VCaP (cell line): ENCODE measurements at regions not wholly inside any gene's neighbourhood (a gene's known extent, or its start where the extent isn't known, plus 50 kb on each side); places are given as distances from the start of the nearest gene placed in this dataset.

Source experiments
- H3K27ac ChIP-seq: fragments of 450-650 bp; 2 replicates; pipeline ENCODE4 v1.5.1; 2017
- TF ChIP-seq, protein P1 (sequence below): fragments of 450-650 bp; conservative IDR thresholded peaks from 2 replicates; pipeline ENCODE4 v1.5.1; 2017; ENCODE audit warnings: mild to moderate bottlenecking, moderate library complexity

DNA sequence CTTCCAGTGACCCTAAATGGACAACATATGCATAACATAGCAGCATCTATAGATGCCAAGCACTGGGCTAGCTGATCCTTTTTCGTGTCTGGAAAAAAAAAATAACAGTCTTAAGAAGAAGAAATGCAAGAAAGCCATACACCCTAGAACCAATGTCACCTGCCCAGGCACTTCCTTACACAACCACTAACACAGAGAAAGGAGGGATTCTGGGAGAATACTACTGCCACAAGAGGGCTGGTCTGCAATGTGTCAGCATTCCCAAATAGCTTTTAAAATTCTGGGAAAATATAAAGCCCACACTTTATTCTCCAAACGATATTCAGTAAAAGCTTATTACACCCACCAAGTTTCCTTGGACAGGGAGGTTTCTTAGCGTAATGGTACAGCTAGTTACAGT, 271.2 kb downstream of the TBL1XR1 start:
- no peak overlapping the region for H3K27ac ChIP-seq
- TF ChIP-seq, protein P1, sequence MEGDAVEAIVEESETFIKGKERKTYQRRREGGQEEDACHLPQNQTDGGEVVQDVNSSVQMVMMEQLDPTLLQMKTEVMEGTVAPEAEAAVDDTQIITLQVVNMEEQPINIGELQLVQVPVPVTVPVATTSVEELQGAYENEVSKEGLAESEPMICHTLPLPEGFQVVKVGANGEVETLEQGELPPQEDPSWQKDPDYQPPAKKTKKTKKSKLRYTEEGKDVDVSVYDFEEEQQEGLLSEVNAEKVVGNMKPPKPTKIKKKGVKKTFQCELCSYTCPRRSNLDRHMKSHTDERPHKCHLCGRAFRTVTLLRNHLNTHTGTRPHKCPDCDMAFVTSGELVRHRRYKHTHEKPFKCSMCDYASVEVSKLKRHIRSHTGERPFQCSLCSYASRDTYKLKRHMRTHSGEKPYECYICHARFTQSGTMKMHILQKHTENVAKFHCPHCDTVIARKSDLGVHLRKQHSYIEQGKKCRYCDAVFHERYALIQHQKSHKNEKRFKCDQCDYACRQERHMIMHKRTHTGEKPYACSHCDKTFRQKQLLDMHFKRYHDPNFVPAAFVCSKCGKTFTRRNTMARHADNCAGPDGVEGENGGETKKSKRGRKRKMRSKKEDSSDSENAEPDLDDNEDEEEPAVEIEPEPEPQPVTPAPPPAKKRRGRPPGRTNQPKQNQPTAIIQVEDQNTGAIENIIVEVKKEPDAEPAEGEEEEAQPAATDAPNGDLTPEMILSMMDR = no peak; the same call in 1 of the 2 replicates

DNA sequence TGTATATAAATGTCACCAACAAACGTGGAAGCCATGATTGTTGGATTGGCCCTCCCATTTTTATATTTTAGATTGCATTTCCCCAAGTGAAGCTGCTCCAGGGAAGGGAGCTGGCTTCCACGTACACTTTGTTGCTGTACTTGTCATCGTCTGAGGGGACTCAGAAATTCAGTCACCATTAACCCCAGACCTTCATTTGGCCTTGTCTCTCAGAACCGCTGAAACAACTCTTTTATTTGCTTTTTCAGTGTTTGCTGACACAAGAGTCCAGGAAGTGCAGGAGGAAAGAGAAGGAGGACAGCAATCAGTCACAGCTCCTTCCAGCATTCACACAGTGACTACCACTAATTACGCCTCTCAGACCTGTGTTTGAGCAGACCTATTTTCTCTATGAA, 276.5 kb downstream of the TBL1XR1 start:
- TF ChIP-seq, protein P1 = no peak
- H3K27ac ChIP-seq = peak overlapping the region; percentile 56

DNA sequence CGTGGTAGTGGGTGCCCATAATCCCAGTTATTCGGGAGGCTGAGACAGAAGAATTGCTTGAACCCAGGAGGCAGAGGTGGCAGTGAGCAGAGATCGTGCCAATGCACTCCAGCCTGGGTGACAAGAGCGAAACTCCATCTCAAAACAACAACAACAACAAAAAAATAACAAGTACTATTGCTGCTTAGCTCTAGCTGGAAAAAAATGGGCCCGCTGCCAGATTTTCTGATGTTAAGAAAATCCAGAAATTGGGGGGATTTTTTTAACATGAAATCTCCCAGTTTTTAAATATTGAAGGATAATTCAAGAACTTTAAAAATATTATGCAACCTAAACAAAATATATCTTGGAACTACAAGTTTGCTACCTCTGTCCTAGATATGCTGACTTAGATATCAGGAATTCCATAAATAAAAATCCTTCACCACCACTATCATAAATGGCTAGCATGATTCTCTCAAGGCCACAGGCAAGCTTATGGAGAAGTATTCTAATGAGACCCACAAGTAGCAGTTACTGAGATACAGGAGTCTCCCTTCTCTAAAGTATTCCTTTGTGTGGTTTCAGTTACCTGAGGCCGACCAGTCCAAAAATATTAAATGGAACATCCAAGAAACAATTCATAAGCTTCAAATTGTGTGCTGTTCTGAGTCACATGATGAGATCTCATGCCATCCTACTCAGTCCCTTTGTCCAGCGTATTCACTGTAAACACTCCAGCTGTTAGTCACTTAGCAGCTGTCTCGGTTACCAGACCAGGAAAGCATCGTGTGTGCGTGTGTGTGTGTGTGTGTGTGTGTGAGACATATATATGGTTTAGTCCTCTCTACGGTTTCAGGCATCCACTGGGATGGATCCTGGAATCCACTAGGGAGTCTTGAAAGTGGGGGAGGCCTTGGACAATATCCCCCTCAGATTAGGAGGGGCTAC, 277.2 kb downstream of the TBL1XR1 start:
- TF ChIP-seq, protein P1 = no peak
- peak overlapping the region; percentile 56 for H3K27ac ChIP-seq

DNA sequence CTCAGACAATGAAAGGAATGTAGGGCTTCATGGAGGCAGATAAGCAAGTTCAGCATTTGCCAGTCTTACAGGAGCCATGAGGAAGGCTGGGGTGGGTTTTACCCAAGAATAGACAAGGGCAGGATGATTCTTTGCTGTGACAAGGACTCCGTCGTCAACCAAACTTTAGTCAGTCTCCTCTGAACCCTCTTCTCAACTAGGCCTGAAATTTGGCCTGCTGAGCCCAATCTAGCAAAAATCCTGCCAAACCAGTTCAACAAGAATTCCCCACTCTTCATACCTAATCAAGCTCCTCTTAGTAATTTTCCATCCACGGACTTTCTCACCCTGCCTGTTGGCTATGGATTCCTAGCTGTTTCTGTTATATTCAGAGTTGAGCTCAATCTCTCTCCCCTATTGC, 280.5 kb downstream of the TBL1XR1 start:
- TF ChIP-seq, protein P1 = no peak
- no peak overlapping the region for H3K27ac ChIP-seq

DNA sequence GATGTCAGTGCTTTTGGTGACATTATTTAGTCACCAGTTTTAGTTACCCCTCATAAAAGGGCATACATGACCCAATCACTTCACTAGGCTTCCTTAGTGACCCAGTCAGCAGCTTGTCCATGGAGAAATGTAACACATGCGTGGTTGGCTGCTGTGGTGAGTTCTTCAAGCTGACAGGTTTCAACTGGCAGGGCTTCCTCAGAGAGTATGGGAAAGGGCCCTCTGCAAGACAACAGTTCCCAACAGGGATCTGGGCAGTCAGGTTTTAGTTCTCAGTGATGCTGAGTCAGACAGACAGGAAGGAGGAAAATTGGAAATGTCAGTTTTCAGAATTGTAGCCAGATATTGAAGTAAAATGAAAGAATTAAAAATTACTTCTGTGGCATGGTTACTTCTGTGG, 282.5 kb downstream of the TBL1XR1 start:
- no peak overlapping the region for H3K27ac ChIP-seq
- TF ChIP-seq, protein P1 = no peak

DNA sequence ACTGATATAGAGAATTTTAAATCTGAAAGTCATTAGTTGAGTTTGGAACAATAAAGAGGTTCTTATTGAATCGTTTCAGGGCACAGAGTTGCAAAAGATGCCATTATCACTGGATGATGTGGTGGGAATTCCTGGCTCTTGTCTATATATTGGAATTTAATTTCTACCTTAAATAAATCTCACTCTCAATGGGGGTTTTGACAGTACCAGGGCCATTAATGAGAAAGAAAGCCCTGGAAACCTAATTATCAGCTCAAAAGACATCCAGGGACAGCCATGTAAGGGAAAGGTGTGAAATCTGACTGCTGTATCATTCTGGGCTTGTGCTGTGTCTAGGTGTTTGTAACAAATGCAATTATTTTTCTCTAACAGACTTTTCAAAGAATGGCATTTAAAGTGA, 285.7 kb downstream of the TBL1XR1 start:
- TF ChIP-seq, protein P1 = no peak

DNA sequence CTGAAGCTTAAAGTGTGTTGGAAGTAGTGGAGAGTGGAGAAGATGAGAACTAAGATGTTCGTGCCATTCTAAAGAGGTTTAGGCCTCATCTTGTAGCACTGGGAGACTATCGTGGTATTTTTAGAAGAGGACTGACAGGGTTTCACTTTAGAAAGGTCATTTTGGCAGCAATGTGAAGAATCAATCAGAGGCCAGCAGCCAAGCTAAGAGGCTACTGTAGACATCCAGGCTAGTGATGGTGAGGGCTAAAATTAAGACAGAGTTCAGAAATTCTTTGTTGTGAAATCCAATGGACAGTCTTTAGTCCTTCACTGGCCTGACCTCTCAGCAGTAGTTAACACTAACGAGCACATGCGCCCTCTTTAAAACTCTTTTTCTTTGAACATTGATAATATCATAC, 288.2 kb downstream of the TBL1XR1 start:
- no peak overlapping the region for H3K27ac ChIP-seq
- TF ChIP-seq, protein P1 = no peak

More for the DNA sequence above, 285.7 kb downstream of the TBL1XR1 start:
- no peak overlapping the region for H3K27ac ChIP-seq
